Esophagus muscularis mucosa (tissue), 3 donors: ENCODE measurements at regions not wholly inside any gene's neighbourhood (a gene's known extent, or its start where the extent isn't known, plus 50 kb on each side); places are given as distances from the start of the nearest gene placed in this dataset.

Experiments used
- CTCF ChIP-seq, 3 experiments: fragments of 200-600 bp in 2 of 3; fragments of 450-650 bp in 1 of 3; sonication (generic) in 2 of 3; IDR thresholded peaks; one replicate each; pipeline ENCODE4 v1.5.1; 2017 to 2019; ENCODE audit warnings: antibody characterized with exemption in 3 of 3, mild to moderate bottlenecking in 2 of 3, moderate library complexity in 1 of 3
- POLR2A ChIP-seq: fragments of 450-650 bp; IDR thresholded peaks from one replicate; pipeline ENCODE4 v1.6.1; 2017; ENCODE audit warnings: antibody characterized with exemption, moderate library complexity, mild to moderate bottlenecking, low read depth
- POLR2AphosphoS5 ChIP-seq, 2 donors: sonication (generic); formaldehyde crosslinking; IDR thresholded peaks; one replicate each; pipeline ENCODE4 v1.6.1; 2017; ENCODE audit warnings: antibody characterized with exemption in 2 of 2

GRCh38 chr12:47343684-47344567, 264.2 kb upstream of the AMIGO2 start:
- TF ChIP-seq CTCF (IDR thresholded peaks at IDR 0.05): no peak
- no peak for TF ChIP-seq POLR2A
- TF ChIP-seq POLR2AphosphoS5 (IDR thresholded peaks at IDR 0.05): no peak
